ENCODE measurements at regions not wholly inside any gene's neighbourhood (a gene's known extent, or its start where the extent isn't known, plus 50 kb on each side); places are given as distances from the start of the nearest gene placed in this dataset.
A peak's percentile ranks its signal among the peaks of the same experiment; 100 is the strongest.
"Not testable (repeated sequence)": the region's sequence is repeated elsewhere in the genome, so short reads cannot be mapped to it uniquely, and the experiment has no call there.

DNA sequence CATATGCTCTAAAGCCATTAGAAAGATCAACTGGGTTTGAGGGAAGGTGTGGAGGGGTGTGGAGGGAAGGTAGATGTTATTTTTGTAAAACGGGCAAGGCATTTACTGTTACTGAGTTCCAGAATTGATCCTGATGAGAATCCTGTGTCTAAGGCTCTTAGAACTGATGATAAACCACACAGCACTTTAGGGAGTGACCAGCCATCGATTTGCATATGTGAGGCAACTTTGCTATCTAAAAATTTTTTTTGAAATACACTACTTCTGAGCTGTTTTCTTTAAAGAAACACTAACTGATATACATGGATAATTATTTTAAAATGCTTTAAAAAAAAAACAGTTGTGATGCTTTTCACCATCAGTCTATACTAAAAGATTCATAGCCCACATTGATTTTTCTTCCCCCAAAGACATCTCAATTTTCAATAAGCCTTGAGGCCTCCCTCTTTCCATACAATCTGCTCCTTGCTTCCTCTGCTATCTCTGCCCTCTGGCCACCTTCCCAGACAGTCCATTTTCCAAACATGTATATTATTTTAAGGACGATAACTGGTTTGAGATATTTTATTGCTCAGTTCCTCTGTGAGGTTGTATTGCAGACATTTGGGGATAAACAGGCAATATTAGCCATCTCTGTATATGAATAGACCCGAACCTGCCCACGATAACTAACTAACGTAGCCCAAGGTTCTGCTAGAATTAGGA lies 265.9 kb downstream of the EFCAB11 start:
- no peak for DNase-seq
- Mint-ChIP-seq H3K9me3 (peaks cover 10% of the 10 kb centered on the region), H3K4me3 (no peak overlapping the region), H3K4me1 (no peaks in the 10 kb centered on the region), H3K27ac (no peak overlapping the region), H3K27me3 (no peaks in the 10 kb centered on the region), H3K36me3 (ENCODE audit: low read depth) (peaks cover 3% of the 10 kb centered on the region)
- ATAC-seq (ENCODE audit: low read depth) = no peak
- intact Hi-C loops (cut with micrococcal nuclease) = no loop called here
- TF ChIP-seq, protein P1, sequence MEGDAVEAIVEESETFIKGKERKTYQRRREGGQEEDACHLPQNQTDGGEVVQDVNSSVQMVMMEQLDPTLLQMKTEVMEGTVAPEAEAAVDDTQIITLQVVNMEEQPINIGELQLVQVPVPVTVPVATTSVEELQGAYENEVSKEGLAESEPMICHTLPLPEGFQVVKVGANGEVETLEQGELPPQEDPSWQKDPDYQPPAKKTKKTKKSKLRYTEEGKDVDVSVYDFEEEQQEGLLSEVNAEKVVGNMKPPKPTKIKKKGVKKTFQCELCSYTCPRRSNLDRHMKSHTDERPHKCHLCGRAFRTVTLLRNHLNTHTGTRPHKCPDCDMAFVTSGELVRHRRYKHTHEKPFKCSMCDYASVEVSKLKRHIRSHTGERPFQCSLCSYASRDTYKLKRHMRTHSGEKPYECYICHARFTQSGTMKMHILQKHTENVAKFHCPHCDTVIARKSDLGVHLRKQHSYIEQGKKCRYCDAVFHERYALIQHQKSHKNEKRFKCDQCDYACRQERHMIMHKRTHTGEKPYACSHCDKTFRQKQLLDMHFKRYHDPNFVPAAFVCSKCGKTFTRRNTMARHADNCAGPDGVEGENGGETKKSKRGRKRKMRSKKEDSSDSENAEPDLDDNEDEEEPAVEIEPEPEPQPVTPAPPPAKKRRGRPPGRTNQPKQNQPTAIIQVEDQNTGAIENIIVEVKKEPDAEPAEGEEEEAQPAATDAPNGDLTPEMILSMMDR (IDR thresholded peaks at IDR 0.05) = no peak
- POLR2A ChIA-PET = interaction anchor here (0.5 to 0.7 kb wide), 2 partner anchors 15 to 69 kb away, joined by 3 to 4 read pairs; no protein-coding TSS in a partner anchor
- CTCF ChIA-PET = no interaction called here

DNA sequence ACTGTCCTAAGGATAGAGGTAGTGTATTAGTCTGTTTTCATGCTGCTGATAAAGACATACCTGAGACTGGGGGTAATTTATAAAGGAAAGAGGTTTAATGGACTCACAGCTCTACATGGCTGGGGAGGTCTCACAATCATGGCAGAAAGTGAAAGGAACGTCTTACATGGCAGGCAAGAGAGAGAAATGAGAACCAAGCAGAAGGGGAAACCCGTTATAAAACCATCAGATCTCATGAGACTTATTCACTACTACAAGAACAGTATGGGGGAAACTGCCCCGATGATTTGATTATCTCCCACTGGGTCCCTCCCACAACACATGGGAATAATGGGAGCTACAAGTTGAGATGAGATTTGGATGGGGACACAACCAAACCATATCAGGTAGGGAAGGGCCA lies 267.4 kb downstream of the EFCAB11 start:
- H3K36me3 Mint-ChIP-seq (ENCODE audit: low read depth); H3K27ac Mint-ChIP-seq; DNase-seq; H3K9me3 Mint-ChIP-seq; H3K27me3 Mint-ChIP-seq; CTCF ChIA-PET; H3K4me3 Mint-ChIP-seq; H3K4me1 Mint-ChIP-seq; intact Hi-C loops (cut with micrococcal nuclease); ATAC-seq (ENCODE audit: low read depth): not testable (repeated sequence)
- POLR2A ChIA-PET = interaction anchor here (0.6 kb wide), 2 partner anchors 34 to 273 kb away, joined by 5 to 12 read pairs; no protein-coding TSS in a partner anchor

DNA sequence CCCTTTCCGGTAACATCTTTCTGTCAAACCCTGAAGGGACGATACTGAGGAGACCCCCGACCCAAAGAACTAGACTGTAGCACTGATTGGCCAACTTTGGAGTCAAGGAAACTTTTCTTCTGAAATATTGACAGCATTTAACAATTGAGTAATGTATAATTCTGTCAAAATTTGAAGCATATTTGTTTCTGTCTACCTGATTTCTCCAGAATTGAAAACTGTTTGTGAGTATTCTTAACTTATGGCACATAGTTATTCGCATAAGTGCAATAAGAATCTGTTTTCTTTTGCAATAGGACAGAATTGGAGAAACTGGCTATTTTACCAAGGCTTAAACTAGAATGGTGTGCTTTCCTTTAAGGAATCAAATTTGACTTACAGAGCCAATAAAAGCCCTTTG lies 267.1 kb upstream of the FOXN3 start:
- TF ChIP-seq, protein P1 (IDR thresholded peaks at IDR 0.05) = no peak
- CTCF ChIA-PET = no interaction called here
- Mint-ChIP-seq H3K27ac (no peak overlapping the region), H3K4me3 (no peak overlapping the region), H3K9me3 (peaks cover 10% of the 10 kb centered on the region), H3K27me3 (no peaks in the 10 kb centered on the region), H3K4me1 (peaks cover 28% of the 10 kb centered on the region), H3K36me3 (ENCODE audit: low read depth) (peaks cover 3% of the 10 kb centered on the region)
- intact Hi-C loops (cut with micrococcal nuclease) = loop anchor here (5.0 kb wide), 1 partner anchor 67 kb away; no protein-coding TSS in a partner anchor
- no peak for DNase-seq
- ATAC-seq (ENCODE audit: low read depth) = no peak
- POLR2A ChIA-PET = no interaction called here

DNA sequence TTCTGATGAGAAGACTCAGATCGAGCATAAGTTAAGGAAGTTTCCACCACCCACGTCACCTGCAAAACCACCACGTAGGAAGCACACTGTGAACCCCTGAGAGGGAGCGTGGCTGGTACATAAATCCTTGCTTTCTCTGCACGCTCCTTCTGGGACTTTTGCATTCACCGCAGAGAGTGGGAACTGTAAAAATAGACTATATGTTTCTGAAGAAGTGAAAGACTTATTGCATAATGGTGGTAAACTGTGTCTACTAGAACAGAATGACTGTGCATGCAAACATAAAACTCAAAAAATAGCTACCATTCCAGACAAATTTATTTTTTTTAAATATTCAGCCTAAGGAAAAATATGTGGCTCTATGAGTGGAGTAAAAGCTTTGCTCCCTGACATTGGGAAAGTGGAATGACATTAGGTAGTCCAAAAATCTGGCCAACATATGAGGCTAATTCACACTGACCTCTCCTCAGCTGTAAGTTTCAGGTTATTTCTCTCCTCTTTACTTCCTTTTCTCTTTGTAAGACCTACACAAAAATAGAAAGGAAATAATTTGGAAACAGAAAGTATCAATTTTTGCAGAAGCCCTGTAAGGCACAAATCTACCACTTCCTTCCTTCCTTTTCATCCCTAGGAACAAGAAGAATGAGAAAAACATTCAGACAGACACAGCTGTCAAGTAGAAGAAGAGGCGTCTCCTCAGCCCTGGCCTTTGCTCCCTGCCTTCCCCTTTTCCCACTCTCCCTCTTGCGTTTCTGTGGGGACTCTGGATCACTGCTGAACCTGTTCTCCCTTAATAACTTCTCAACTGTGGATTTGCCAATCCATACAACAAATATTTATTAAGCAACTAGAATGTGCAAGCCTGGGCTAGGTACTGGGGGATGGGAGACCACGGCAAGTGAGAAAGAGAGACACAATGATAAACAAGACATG lies 264.3 kb upstream of the FOXN3 start:
- Mint-ChIP-seq H3K27me3 (no peaks in the 10 kb centered on the region), H3K9me3 (no peaks in the 10 kb centered on the region), H3K36me3 (ENCODE audit: low read depth) (peaks cover 3% of the 10 kb centered on the region), H3K4me3 (peak overlapping the region; percentile 67), H3K4me1 (peaks cover 30% of the 10 kb centered on the region), H3K27ac (peak overlapping the region; percentile 80)
- intact Hi-C loops (cut with micrococcal nuclease) = loop anchor here (1.0 to 5.0 kb wide), 4 partner anchors 31 to 250 kb away; no protein-coding TSS in a partner anchor
- CTCF ChIA-PET = interaction anchor here (1.4 kb wide), 1 partner anchor 19 kb away, joined by 4 read pairs; no protein-coding TSS in a partner anchor
- peak; percentile 84 for ATAC-seq (ENCODE audit: low read depth)
- POLR2A ChIA-PET = interaction anchor here (0.8 to 2.1 kb wide), 8 partner anchors 20 to 297 kb away, joined by 3 to 7 read pairs (median 4); no protein-coding TSS in a partner anchor
- TF ChIP-seq, protein P1 (IDR thresholded peaks at IDR 0.05) = no peak
- DNase-seq = no peak

DNA sequence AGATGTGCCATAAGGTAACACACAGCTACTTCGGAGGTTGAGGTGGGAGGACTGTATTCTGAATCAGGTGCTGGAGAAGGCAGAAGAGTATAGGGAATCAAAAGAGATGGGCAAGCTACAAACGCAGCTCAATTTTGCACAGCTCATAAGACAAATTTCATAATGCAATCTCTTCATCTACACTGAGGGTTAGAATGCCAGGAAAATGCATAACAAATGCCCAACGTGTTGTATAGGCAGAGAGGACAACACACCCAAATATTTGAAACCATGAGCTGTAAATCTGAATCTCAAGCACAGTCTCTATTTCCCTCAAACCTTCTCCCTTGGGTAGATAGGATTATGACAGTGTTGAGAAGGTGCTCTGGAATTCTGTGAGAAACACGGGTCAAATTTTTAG lies 263.1 kb upstream of the FOXN3 start:
- TF ChIP-seq, protein P1 (IDR thresholded peaks at IDR 0.05) = no peak
- Mint-ChIP-seq H3K4me3 (no peak overlapping the region), H3K4me1 (peaks cover 30% of the 10 kb centered on the region), H3K36me3 (ENCODE audit: low read depth) (no peaks in the 10 kb centered on the region), H3K27me3 (no peaks in the 10 kb centered on the region), H3K9me3 (no peaks in the 10 kb centered on the region), H3K27ac (no peak overlapping the region)
- POLR2A ChIA-PET = interaction anchor here (0.7 to 2.1 kb wide), 4 partner anchors 12 to 248 kb away, joined by 3 to 7 read pairs (median 6); no protein-coding TSS in a partner anchor
- no peak for ATAC-seq (ENCODE audit: low read depth)
- DNase-seq = no peak
- intact Hi-C loops (cut with micrococcal nuclease) = loop anchor here (2.0 to 5.0 kb wide), 3 partner anchors 29 to 63 kb away; no protein-coding TSS in a partner anchor
- CTCF ChIA-PET = interaction anchor here (0.5 to 1.0 kb wide), 2 partner anchors 87 to 502 kb away, joined by 3 to 5 read pairs; no protein-coding TSS in a partner anchor

Measured in activated B cell treated with CpG ODN at 0.5 μM for 24 hours (primary cell).